ENCODE measurements at regions not wholly inside any gene's neighbourhood (a gene's known extent, or its start where the extent isn't known, plus 50 kb on each side); places are given as distances from the start of the nearest gene placed in this dataset.
"Not testable (repeated sequence)": the region's sequence is repeated elsewhere in the genome, so short reads cannot be mapped to it uniquely, and the experiment has no call there.

GRCh38 chr4:162977788-162978187 is 188.9 kb downstream of the NAF1 start:
- no peak overlapping the region for H3K4me3 ChIP-seq
- DNase-seq (ENCODE audit: low read depth in 1 of 2, low spot score in 2 of 2) = no peak
- H3K36me3 ChIP-seq = no peaks in the 10 kb centered on the region
- H3K27ac ChIP-seq = no peak overlapping the region
- no peaks in the 10 kb centered on the region for H3K9me3 ChIP-seq (replicated peaks)
- no peaks in the 10 kb centered on the region for H3K4me1 ChIP-seq (replicated peaks)
- no peaks in the 10 kb centered on the region for H3K27me3 ChIP-seq (replicated peaks)

GRCh38 chr4:162972661-162973330 is 193.9 kb downstream of the NAF1 start:
- Histone ChIP-seq H3K4me1 (replicated peaks) (no peaks in the 10 kb centered on the region), H3K4me3 (no peak overlapping the region), H3K36me3 (no peaks in the 10 kb centered on the region), H3K27ac (no peak overlapping the region), H3K9me3 (replicated peaks) (no peaks in the 10 kb centered on the region), H3K27me3 (replicated peaks) (no peaks in the 10 kb centered on the region)
- no peak for DNase-seq (ENCODE audit: low read depth in 1 of 2, low spot score in 2 of 2)

GRCh38 chr4:162969194-162969593 is 197.5 kb downstream of the NAF1 start:
- no peaks in the 10 kb centered on the region for H3K4me1 ChIP-seq (replicated peaks)
- no peak overlapping the region for H3K4me3 ChIP-seq
- H3K36me3 ChIP-seq = no peaks in the 10 kb centered on the region
- H3K27ac ChIP-seq = no peak overlapping the region
- no peaks in the 10 kb centered on the region for H3K9me3 ChIP-seq (replicated peaks)
- no peaks in the 10 kb centered on the region for H3K27me3 ChIP-seq (replicated peaks)
- DNase-seq (ENCODE audit: low read depth in 1 of 2, low spot score in 2 of 2) = no peak

- H3K9me3 ChIP-seq (replicated peaks); H3K4me3 ChIP-seq; H3K36me3 ChIP-seq; H3K27me3 ChIP-seq (replicated peaks); DNase-seq (ENCODE audit: low read depth in 1 of 2, low spot score in 2 of 2); H3K27ac ChIP-seq; H3K4me1 ChIP-seq (replicated peaks): not testable (repeated sequence)
Observed at GRCh38 chr4:162965978-162966377, 200.7 kb downstream of the NAF1 start.

GRCh38 chr4:162959046-162959445 is 207.6 kb downstream of the NAF1 start:
- H3K27ac ChIP-seq = no peak overlapping the region

GRCh38 chr4:162957521-162958143 is 209.1 kb downstream of the NAF1 start:
- Histone ChIP-seq H3K9me3 (replicated peaks) (no peaks in the 10 kb centered on the region), H3K27ac (no peak overlapping the region), H3K4me1 (replicated peaks) (no peaks in the 10 kb centered on the region), H3K4me3 (no peak overlapping the region), H3K36me3 (no peaks in the 10 kb centered on the region), H3K27me3 (replicated peaks) (peaks cover 6% of the 10 kb centered on the region; the same call in 1 of the 2 replicates)
- DNase-seq (ENCODE audit: low read depth in 1 of 2, low spot score in 2 of 2) = no peak

More at GRCh38 chr4:162959046-162959445, 207.6 kb downstream of the NAF1 start:
- Histone ChIP-seq H3K27me3 (replicated peaks) (peaks cover 6% of the 10 kb centered on the region; the same call in 1 of the 2 replicates), H3K4me3 (no peak overlapping the region), H3K4me1 (replicated peaks) (no peaks in the 10 kb centered on the region), H3K36me3 (no peaks in the 10 kb centered on the region), H3K9me3 (replicated peaks) (no peaks in the 10 kb centered on the region)
- no peak for DNase-seq (ENCODE audit: low read depth in 1 of 2, low spot score in 2 of 2)

- H3K27me3 ChIP-seq (replicated peaks) = no peaks in the 10 kb centered on the region
- no peak overlapping the region for H3K4me3 ChIP-seq
- no peak for DNase-seq (ENCODE audit: low read depth in 1 of 2, low spot score in 2 of 2)
- no peak overlapping the region for H3K27ac ChIP-seq
- no peaks in the 10 kb centered on the region for H3K4me1 ChIP-seq (replicated peaks)
- H3K36me3 ChIP-seq = no peaks in the 10 kb centered on the region
- no peaks in the 10 kb centered on the region for H3K9me3 ChIP-seq (replicated peaks)
Observed at GRCh38 chr4:162954976-162955375, 211.7 kb downstream of the NAF1 start.

GRCh38 chr4:162952232-162952631 is 214.5 kb downstream of the NAF1 start:
- no peaks in the 10 kb centered on the region for H3K36me3 ChIP-seq
- no peak overlapping the region for H3K4me3 ChIP-seq
- no peak for DNase-seq (ENCODE audit: low read depth in 1 of 2, low spot score in 2 of 2)
- H3K9me3 ChIP-seq (replicated peaks) = no peaks in the 10 kb centered on the region
- H3K4me1 ChIP-seq (replicated peaks) = no peaks in the 10 kb centered on the region
- H3K27me3 ChIP-seq (replicated peaks) = no peaks in the 10 kb centered on the region
- no peak overlapping the region for H3K27ac ChIP-seq

- H3K4me1 ChIP-seq (replicated peaks) = no peaks in the 10 kb centered on the region
- H3K4me3 ChIP-seq = no peak overlapping the region
- H3K36me3 ChIP-seq = no peaks in the 10 kb centered on the region
- H3K27me3 ChIP-seq (replicated peaks) = no peaks in the 10 kb centered on the region
- DNase-seq (ENCODE audit: low read depth in 1 of 2, low spot score in 2 of 2) = no peak
- H3K9me3 ChIP-seq (replicated peaks) = no peaks in the 10 kb centered on the region
- H3K27ac ChIP-seq = no peak overlapping the region
Observed at GRCh38 chr4:162945713-162946112, 221.0 kb downstream of the NAF1 start.

DNA sequence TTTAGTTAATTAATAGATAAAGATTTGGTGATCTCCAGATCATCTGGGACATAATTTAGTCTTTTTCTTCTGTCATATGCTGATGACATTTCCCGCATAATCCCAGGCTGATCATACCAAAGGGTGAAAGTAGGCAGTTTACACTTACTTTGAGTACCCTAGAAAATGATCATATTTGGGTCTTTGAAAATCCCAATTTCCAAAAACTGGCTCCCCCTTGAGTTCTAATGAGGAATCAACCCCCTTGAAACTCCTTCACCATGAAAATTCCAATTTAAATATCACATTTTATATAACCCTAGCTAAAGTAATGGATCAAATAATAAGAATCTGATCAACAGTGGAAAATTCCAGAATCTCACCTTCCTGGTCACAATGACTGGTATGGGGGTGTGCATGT is 223.4 kb downstream of the NAF1 start:
- Histone ChIP-seq H3K4me3 (no peak overlapping the region), H3K27me3 (replicated peaks) (no peaks in the 10 kb centered on the region), H3K9me3 (replicated peaks) (no peaks in the 10 kb centered on the region), H3K27ac (no peak overlapping the region), H3K36me3 (no peaks in the 10 kb centered on the region), H3K4me1 (replicated peaks) (no peaks in the 10 kb centered on the region)
- DNase-seq (ENCODE audit: low read depth in 1 of 2, low spot score in 2 of 2) = no peak

DNA sequence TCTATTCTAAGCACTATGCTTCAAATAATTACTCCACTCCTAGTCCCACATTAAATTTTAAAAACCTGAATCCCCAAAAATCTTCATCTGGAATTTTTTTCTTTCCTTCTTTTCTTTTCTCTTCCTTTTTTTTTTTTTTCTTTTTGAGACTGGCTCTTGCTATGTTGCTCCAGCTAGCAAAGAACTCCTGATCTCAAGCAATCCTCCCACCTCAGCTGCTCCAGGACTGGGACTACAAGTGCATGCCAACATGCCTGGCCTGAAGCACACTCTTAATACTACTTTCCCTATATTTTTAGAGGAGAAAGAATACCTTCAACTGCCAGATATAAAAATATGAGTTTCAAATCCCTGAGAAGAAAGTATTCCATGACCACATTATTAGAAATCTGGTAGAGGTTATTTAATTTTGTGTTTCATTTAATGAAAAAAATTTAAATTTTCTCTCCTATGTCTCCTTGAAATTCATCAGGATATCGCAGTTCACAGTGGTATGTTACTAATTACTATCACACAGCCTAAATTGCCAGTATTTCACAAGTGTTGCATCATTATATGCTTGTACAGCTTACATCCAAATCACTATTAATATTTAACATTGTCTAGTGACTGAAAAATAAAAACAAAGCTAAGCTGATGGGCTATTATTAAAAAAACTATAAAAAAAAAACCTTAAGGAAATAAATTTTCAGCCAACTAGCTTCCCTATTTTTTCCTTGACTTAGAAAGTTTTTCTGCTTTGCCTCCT is 227.8 kb downstream of the NAF1 start:
- H3K27me3 ChIP-seq (replicated peaks) = no peaks in the 10 kb centered on the region
- H3K9me3 ChIP-seq (replicated peaks) = no peaks in the 10 kb centered on the region
- H3K36me3 ChIP-seq = no peaks in the 10 kb centered on the region
- H3K27ac ChIP-seq = no peak overlapping the region
- no peak for DNase-seq (ENCODE audit: low read depth in 1 of 2, low spot score in 2 of 2)
- H3K4me3 ChIP-seq = no peak overlapping the region
- no peaks in the 10 kb centered on the region for H3K4me1 ChIP-seq (replicated peaks)

DNA sequence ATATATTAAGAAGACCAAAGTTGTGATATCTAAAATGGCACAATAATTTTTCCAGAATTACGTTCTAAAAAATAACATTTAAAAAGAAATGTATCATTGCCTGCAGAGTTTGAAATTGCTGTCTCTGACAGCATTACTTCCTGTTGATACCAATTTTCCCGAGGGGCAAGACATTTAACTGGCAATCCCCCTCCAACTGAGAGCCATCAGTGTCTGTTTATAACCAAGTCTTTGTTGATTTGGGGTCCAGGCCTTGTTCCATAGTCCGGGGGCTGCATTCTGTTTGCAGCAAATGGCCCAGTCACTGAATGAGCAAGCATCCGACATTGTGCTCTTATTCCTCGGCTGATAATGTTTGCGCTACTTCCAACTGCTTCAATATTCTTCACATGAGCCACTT is 231.5 kb downstream of the NAF1 start:
- DNase-seq (ENCODE audit: low read depth in 1 of 2, low spot score in 2 of 2) = no peak
- Histone ChIP-seq H3K27me3 (replicated peaks) (peaks cover 4% of the 10 kb centered on the region; the same call in 1 of the 2 replicates), H3K9me3 (replicated peaks) (no peaks in the 10 kb centered on the region), H3K27ac (no peak overlapping the region), H3K36me3 (no peaks in the 10 kb centered on the region), H3K4me1 (replicated peaks) (no peaks in the 10 kb centered on the region), H3K4me3 (no peak overlapping the region)

DNA sequence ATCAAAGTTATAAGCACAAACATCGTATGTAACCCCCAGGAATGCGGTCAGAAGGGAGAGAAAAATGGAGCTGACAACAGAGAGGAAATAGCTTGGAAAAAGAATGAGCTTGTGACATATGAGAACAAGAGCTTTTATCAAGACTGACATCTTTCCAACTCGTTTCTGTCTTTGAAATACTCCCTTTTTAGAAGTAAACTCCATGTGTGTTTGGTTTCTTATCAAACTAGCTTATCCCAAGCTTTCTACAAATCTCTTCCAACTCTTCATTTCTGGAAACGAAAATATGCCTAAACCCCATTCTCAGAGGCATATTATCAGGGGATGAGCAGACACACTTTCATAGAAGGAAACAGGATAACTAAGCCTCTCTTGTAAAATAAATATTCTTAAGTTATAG is 235.4 kb downstream of the NAF1 start:
- Histone ChIP-seq H3K4me3 (no peak overlapping the region), H3K9me3 (replicated peaks) (no peaks in the 10 kb centered on the region), H3K27me3 (replicated peaks) (peaks cover 4% of the 10 kb centered on the region; the same call in 1 of the 2 replicates), H3K4me1 (replicated peaks) (no peaks in the 10 kb centered on the region), H3K27ac (no peak overlapping the region), H3K36me3 (no peaks in the 10 kb centered on the region)
- no peak for DNase-seq (ENCODE audit: low read depth in 1 of 2, low spot score in 2 of 2)

DNA sequence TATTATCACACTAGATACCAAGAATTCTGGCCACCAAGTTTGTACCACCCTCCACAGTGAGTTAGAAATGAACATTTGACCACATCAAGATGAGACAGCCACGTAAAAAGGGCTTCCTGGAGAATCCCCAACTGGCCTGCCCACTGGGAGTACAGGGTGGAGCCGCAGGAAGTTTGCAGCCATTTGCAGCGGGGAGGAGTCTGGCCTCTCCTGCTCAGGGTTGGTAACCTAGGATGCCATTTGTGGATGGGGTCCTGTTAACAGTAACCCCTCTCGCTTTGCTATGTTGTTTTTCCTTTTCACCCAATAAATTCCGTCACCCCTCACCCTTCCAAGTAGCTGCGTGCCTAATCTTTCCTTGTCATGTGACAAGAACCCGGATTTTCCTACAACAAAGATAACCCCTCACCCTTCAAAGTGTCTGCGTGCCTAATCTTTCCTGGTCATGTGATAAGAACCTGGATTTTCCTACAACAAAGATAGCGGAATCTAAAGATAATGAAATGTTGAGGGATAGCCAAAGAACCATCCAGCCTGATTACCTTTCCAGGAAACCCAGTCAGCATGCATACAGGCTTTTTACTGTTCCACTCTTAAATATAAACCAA is 245.4 kb downstream of the NAF1 start:
- Histone ChIP-seq H3K27me3 (replicated peaks) (no peaks in the 10 kb centered on the region), H3K4me1 (replicated peaks) (no peaks in the 10 kb centered on the region), H3K27ac (no peak overlapping the region), H3K36me3 (no peaks in the 10 kb centered on the region), H3K4me3 (no peak overlapping the region), H3K9me3 (replicated peaks) (no peaks in the 10 kb centered on the region)
- no peak for DNase-seq (ENCODE audit: low read depth in 1 of 2, low spot score in 2 of 2)
